SK-N-MC (cell line): ENCODE measurements at regions not wholly inside any gene's neighbourhood (a gene's known extent, or its start where the extent isn't known, plus 50 kb on each side); places are given as distances from the start of the nearest gene placed in this dataset.
A peak's percentile ranks its signal among the peaks of the same experiment; 100 is the strongest.

Experiments
- DNase-seq: peaks from one replicate; pipeline ENCODE4 v3.0.0-alpha.2; 2011; ENCODE audit warnings: low read depth, low spot score
- H3K27ac ChIP-seq: fragments of 200-600 bp; sonication (generic); 2 replicates; pipeline ENCODE4 v1.5.1; 2016; ENCODE audit warnings: mixed run types
- H3K36me3 ChIP-seq: fragments of 200-600 bp; sonication (generic); 2 replicates; pipeline ENCODE4 v1.6.1; 2017; ENCODE audit warnings: antibody characterized with exemption, low read length, mixed read lengths; ENCODE audit not compliant: insufficient read depth
- H3K4me3 ChIP-seq: fragments of 200-600 bp; sonication (generic); 2 replicates; pipeline ENCODE4 v1.5.1; 2016
- H3K9ac ChIP-seq: fragments of 200-600 bp; sonication (generic); 2 replicates; pipeline ENCODE4 v1.8.0; 2017; ENCODE audit warnings: mixed run types, mixed read lengths; ENCODE audit not compliant: insufficient read length
- H3K9me3 ChIP-seq: fragments of 200-600 bp; sonication (generic); 2 replicates; pipeline ENCODE4 v1.6.1; 2017; ENCODE audit warnings: low read depth, mild to moderate bottlenecking, antibody characterized with exemption, low read length, moderate library complexity, mixed read lengths
- EZH2 ChIP-seq: fragments of 200-600 bp; sonication (generic); IDR thresholded peaks from one replicate; pipeline ENCODE4 v1.6.1; 2017; ENCODE audit warnings: antibody characterized with exemption
- FOXP2 ChIP-seq: optimal IDR thresholded peaks from 2 replicates; pipeline ENCODE3; 2011; ENCODE audit warnings: mild to moderate bottlenecking, moderate library complexity; ENCODE audit not compliant: insufficient read depth; ENCODE audit errors: extremely low read length, control extremely low read depth
- POLR2AphosphoS5 ChIP-seq: IDR thresholded peaks from 2 replicates; pipeline ENCODE4 v1.6.1; 2012; ENCODE audit warnings: mild to moderate bottlenecking, low read depth, low read length, borderline replicate concordance

DNA sequence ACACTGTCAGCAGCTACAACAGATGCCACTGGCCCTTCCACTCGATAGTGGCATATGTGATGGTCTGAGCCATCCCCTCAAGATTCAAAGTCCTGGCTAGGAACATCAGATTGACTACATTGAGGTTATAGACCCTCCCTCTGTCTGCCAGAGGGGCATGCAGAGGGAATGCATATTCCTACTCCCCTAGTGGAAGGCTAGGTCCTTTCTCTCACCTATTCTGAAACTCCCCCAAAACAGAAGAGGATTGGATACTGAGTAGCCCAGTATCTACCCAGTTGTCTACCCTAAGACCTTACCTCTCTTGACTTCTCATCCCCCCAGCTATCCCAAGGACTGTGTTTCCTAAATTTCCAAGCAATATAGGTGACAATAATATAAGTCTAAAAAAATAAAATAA is 78.5 kb upstream of the PDE4D start:
- Histone ChIP-seq H3K36me3 (no peaks in the 10 kb centered on the region), H3K9ac (no peak overlapping the region), H3K4me3 (no peak overlapping the region), H3K27ac (no peak overlapping the region), H3K9me3 (no peaks in the 10 kb centered on the region)
- TF ChIP-seq EZH2 = no peak
- no peak for DNase-seq

DNA sequence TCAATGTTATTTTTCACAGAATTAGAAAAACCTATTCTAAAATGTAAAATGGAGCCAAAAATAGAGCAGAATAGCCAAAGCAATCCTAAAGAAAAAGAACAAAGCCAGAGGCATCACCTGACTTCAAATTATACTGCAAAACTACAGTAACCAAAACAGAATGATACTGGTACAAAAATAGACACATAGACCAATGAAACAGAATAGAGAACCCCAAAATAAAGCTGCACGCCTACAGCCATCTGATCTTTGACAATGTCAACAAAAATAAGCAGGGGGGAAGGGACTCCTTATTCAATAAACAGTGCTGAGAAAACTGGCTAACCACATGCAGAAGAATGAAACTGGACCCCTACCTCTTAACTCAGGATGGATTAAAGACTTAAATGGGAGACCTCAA is 65.8 kb upstream of the PDE4D start:
- Histone ChIP-seq H3K36me3 (no peaks in the 10 kb centered on the region), H3K27ac (no peak overlapping the region), H3K4me3 (no peak overlapping the region), H3K9ac (no peak overlapping the region), H3K9me3 (no peaks in the 10 kb centered on the region)
- TF ChIP-seq EZH2 = no peak
- TF ChIP-seq FOXP2 = no peak
- no peak for TF ChIP-seq POLR2AphosphoS5
- DNase-seq = no peak

- TF ChIP-seq FOXP2 (no peak), POLR2AphosphoS5 (no peak)
- no peak overlapping the region for H3K9ac ChIP-seq
- peak overlapping the region; percentile 40; the same call in 1 of the 2 replicates for H3K4me3 ChIP-seq
- no peaks in the 10 kb centered on the region for H3K9me3 ChIP-seq
- no peaks in the 10 kb centered on the region for H3K36me3 ChIP-seq
- DNase-seq = no peak
- peak overlapping the region; percentile 79 for H3K27ac ChIP-seq
Measured at GRCh38 chr5:59956130-59956783, 62.7 kb upstream of the PDE4D start.

DNA sequence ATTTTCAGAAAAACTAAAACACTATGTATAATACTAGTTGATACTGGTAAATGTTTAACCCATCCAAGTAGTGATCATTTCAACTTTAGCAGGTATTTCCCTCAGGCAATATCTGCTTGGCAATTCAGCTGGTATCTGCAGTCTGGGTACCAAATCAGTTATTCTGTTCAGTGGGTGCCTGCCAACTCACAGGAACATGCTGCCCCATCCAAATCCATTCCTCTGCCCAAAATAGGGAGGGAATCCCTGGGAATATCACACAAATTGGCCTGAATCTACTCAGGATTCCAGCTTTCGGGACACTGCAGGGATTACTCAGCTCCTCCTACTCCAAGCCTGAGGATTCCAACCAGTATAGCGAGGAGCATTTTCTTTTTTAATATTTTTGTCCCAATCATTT is 61.7 kb upstream of the PDE4D start:
- Histone ChIP-seq H3K9ac (no peak overlapping the region), H3K36me3 (no peaks in the 10 kb centered on the region), H3K27ac (no peak overlapping the region), H3K9me3 (no peaks in the 10 kb centered on the region), H3K4me3 (no peak overlapping the region)
- DNase-seq = no peak
- TF ChIP-seq POLR2AphosphoS5 (no peak), EZH2 (no peak), FOXP2 (no peak)

DNA sequence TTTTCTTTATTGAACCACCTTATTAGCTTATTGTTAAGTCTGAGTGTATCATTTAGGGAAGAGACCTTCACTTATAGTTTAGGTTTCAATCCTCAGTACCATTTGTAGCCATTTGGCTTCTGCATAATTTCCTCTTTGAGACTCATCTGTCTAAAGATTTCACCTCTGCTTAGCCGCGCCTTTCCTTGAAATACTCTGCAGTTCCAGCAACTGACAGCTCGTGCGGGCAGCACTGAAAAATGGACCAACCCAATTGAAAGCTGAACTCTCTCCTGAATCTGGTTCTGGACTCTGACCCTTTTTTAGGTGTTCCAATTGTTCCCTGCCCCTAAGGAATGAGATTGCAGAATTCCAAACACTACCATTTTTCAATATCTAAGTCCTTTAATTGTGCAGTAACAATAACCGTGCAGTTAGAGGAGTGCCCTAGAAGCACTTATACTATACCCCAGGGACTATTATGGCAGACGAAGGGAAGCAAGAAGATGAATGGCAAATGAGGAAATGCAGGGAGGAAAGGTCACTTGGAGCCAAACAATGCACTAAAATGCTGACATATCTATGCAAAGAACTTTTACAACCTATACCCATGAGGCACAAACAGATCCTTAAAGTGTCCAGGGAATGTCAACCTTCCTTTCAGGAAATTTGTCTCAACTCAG is 50.1 kb upstream of the PDE4D start:
- DNase-seq = no peak
- Histone ChIP-seq H3K9ac (no peak overlapping the region), H3K4me3 (no peak overlapping the region)

More for the DNA sequence above, 50.1 kb upstream of the PDE4D start:
- H3K27ac ChIP-seq = no peak overlapping the region
- no peak for TF ChIP-seq POLR2AphosphoS5
- no peaks in the 10 kb centered on the region for H3K9me3 ChIP-seq
- no peaks in the 10 kb centered on the region for H3K36me3 ChIP-seq
